HG02623 (cell line): ENCODE measurements at regions not wholly inside any gene's neighbourhood (a gene's known extent, or its start where the extent isn't known, plus 50 kb on each side); places are given as distances from the start of the nearest gene placed in this dataset.
A peak's percentile ranks its signal among the peaks of the same experiment; 100 is the strongest.

Experiments used
- ATAC-seq: cut with Tn5 transposase; IDR thresholded peaks from one replicate; pipeline ENCODE4 v1.9.1; 2021; ENCODE audit warnings: moderate library complexity; ENCODE audit not compliant: unreplicated experiment

- no peak for ATAC-seq
These were observed 1603.0 kb upstream of the TENM3 start for GRCh38 chr4:180640193-180640592.

- no peak for ATAC-seq
These were observed 1601.7 kb upstream of the TENM3 start for GRCh38 chr4:180641495-180641894.

DNA sequence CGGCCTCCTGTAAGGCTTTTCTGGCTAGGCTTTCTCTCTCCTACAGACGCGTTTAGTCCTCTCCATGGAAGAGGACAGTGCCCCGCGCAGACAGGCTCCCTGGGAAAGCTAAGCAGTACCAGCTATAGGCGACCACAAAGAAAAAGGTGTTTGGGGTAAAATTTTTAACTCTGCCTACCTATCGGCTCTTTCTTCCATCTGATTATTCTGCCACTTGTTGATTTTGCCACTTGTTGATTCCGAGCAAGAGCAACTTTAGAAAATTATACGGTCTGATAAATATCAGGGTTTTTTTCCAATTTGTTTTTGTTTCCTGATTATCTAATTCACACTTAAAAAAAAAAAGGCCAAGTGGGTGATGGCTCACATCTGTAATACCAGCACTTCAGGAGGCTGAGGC lies 1600.5 kb upstream of the TENM3 start:
- ATAC-seq: no peak

- ATAC-seq: peak; percentile 77
These were observed 1592.9 kb upstream of the TENM3 start for GRCh38 chr4:180650273-180650672.

DNA sequence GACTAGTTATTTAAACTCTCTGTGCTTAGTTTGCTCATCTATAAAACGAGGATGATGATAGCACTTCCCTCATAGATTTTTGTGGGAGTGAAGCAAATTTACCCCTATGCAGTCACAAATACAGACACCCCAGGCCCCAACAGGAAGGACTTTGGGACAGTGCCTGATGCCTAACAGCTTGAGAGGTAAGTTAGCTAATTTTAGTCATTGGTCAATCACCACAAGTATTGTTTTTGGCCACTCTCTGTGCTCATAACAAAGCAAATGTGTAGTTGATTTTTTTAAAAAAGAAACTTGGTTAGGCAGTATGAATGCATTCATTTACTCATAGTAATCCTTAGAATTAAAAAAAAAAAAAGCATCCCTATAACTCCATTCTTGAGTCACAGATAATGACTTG lies 1590.7 kb upstream of the TENM3 start:
- no peak for ATAC-seq

GRCh38 chr4:180655886-180656285 lies 1587.3 kb upstream of the TENM3 start:
- ATAC-seq: no peak

DNA sequence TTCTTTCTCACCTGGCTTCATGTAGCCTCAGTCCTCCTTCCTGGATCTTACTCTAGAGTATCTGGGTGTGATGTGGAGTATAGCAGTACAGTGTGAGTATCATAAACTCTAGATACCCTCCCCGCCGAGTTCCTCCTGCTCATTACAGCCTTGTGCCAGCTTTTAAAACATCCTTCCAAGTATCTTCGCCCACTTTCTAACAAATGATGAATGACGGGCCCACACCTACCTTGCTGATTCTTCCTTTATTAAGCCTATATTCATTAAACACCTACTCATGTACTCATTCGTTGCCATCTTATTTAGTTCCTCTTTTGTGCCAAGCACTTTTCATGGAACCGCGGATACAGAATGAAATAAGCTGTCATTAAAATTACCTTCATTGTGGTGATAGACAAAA lies 1585.3 kb upstream of the TENM3 start:
- ATAC-seq: no peak

DNA sequence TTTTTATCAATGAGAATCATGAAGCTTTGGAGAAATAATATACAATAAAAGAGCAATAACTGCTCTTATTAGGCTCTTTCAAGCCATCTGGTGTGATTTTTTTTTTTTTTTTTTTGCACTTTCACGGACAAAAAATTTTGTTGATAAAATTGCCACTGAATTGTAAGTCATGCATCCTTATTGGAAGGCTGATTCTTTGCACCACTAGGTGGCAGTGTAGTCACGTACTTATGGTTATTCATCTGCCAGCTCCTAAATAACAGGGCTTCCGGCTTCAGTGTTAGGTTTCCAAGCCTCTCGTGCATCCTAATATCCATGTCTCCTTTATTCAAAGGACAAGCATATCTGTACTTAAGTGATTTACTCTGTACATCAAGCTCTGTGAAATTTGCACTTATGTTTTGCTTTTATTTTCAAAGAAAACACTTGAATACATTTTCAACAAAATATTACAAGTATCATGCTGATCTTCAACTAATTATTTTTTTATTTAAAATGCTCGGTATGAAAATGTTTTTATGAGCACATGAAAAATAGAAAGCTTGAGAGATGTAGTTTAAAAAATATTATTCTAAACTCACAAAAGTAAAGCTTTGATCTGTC lies 1578.3 kb upstream of the TENM3 start:
- peak; percentile 89 for ATAC-seq

DNA sequence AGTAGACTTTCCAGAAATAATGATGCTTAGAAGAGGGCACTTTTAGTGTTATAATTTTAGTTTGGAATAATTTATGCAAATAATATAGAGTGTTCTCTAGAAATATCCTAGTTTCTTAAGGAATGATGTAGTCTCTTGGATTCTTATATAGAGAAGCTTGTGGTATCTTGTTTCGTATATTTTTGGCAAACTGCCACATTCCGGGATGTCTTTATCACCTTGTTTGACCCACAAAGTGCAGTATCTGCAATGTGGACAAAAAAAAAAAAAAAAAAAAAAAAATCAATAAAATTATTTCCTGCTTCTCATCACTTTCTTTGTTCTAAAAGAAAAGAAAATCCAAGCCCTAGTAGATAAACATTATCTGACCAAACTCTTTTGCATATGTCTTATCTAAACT lies 1577.7 kb upstream of the TENM3 start:
- no peak for ATAC-seq

DNA sequence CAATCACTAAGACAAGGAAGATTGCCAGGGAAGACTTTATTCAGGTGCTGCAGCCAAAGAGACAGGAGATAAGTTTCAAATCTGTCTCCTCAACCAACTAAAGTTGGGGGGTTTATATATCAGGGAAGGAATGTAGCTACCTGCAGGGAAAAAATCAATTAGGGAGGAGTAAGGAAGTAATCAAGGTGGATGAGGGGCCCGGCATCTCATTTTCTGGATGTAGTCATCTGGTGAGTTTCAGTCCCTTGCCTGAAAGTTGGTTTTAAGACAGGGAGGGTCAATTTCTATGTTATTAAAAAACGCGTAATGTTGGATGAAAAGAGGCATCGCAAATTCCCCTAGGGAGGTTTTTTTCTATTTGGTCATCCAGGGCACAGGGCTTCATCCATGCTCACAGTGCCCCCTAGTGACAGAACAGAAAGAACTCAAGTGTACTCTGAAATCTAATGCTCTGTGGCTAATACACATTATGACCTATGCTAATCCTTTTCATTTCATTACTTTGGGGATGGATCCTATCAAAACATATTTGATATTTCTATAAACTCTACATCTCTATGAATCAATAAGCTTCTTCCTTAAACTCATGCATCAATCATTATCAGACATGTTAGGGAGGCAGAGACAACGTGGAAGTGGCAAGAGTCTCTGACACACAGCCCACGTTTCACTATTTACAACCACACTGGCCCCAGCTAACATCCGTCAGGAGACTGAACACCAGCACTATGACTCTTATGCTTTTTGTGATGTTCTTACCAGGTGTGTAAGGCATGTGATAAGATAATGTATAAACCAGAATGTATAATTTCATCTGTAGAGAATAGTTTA lies 1577.0 kb upstream of the TENM3 start:
- peak; percentile 84 for ATAC-seq

GRCh38 chr4:180668732-180669131 lies 1574.5 kb upstream of the TENM3 start:
- ATAC-seq: no peak

- ATAC-seq: no peak
These were observed 1573.5 kb upstream of the TENM3 start for GRCh38 chr4:180669680-180670079.

DNA sequence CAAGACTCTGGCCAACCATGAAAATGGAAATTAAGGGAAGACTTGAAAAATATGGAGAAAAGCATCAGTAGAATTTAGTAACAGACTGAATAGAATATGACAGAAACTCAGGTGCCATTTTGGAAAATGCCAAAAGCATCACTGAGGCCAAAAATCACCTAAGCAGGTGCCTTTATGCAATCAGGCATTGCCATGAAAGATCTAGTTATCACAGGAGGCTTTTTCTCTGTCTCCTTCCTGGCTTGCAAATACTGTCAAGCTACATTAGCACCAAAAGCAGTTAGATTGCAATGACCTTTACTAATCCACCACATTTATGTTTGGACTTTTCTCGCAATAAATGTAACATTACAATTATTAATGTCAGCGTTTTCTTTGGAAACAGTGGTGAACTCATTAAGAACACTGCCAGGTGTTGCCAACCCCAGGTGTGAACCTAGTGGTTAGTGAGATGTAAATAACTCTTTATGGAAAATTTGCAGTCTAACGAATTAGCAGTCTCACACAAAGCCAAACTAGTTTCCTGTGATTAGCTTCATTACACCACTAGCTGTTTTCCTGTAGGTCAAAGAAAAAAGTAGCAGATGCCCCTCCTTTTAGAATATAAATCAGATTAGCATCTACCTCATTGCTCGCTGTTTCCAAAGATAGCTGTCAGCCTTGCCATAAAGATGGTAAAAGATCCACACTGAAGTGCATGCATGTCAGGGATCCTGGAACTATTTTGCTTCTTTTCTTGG lies 1568.4 kb upstream of the TENM3 start:
- ATAC-seq: no peak

- no peak for ATAC-seq
These were observed 1567.9 kb upstream of the TENM3 start for GRCh38 chr4:180675359-180675650.

GRCh38 chr4:180680305-180680704 lies 1562.9 kb upstream of the TENM3 start:
- ATAC-seq: no peak

GRCh38 chr4:180682776-180683175 lies 1560.4 kb upstream of the TENM3 start:
- no peak for ATAC-seq

- ATAC-seq: no peak
These were observed 1560.0 kb upstream of the TENM3 start for GRCh38 chr4:180683186-180683585.

GRCh38 chr4:180688480-180688879 lies 1554.7 kb upstream of the TENM3 start:
- no peak for ATAC-seq

DNA sequence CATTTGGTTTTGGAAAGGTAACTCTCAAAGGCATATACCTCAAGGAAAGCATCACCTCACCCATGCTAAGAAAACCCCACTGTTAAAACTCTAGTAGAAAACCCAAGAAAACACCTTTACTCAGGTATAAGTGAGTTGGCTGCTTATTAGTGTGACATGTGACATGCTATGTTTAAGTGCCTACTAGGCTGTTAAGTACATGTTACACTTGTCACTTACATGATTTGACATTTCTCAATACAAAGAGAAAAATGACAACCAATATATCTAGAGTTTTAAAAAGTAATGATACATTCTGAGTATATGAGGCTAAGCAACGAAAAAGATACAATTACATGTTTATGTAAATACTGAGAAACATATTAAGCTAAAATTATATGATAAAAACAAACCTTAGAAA lies 1548.3 kb upstream of the TENM3 start:
- no peak for ATAC-seq

DNA sequence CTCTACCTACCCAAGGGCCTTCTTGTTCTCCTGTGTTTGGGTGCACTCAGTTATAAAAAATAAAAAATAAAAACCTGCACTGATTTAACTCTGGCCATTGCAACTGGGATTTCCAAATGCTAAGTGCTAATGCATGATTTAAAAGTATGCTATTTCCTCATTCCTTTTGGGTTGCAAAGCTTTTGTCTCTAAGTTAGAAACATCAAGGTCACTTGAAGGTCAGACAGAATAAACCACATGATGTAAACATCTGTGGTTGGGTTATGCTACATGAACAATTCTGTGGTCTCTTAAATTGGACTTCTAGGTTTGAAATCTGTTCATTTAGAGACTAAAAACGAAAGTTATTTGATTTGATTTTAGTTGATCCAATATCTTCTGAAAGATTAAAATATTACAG lies 1547.4 kb upstream of the TENM3 start:
- ATAC-seq: no peak

DNA sequence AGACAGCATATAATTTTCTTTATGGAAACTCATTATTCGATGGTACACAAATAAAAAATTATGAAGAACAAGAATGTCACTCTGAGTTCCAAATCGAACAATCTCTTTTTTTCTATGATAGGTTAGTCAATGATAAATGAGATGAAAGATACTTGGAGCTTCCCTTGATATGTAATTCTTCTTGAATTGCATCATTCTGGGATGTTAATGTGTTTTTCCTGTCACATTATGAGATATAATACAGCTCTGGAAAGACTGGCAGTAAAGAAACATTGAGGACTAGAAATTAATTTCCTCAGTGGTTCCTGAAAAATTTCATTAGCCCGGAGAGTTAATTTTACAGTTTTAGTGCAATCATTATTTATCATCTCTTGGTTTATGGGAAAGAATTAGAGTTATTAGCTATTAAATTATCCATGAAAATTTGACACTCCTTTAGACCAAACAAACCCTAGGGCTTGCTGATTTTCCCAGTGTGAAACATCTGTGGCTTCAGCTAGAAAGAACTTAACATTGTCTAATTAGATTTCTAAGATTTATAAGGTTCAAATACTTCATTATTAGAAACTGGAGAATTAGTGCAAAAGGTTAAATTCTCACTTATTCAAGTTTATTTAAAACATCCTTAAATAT lies 1546.6 kb upstream of the TENM3 start:
- no peak for ATAC-seq
